GM23248 (cell line): ENCODE measurements at regions not wholly inside any gene's neighbourhood (a gene's known extent, or its start where the extent isn't known, plus 50 kb on each side); places are given as distances from the start of the nearest gene placed in this dataset.

Experiments
- EZH2 ChIP-seq: fragments of 200-600 bp; sonication (generic); IDR thresholded peaks from 2 replicates; pipeline ENCODE4 v1.6.1; 2018; ENCODE audit warnings: antibody characterized with exemption, mild to moderate bottlenecking; ENCODE audit not compliant: insufficient read depth, poor library complexity, severe bottlenecking
- EZH2phosphoT487 ChIP-seq: fragments of 200-600 bp; sonication (generic); IDR thresholded peaks from 2 replicates; pipeline ENCODE4 v1.6.1; 2018; ENCODE audit warnings: antibody characterized with exemption, moderate library complexity, mild to moderate bottlenecking, low read depth; ENCODE audit not compliant: insufficient read depth

DNA sequence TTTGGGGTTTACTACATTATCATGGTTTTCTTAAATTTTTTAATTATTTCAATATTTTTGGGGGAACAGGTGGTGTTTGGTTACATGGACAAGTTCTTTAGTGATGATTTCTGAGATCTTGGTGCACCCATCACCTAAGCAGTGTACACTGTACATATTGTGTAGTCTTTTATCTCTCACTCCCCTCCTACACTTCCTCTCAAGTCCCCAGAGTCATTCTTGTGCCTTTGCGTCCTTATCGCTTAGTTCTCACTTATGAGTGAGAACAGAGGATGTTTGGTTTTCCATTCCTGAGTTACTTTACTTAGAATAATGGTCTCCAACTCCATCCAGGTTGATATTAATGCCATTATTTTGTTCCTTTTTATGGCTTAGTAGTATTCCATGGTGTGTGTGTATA is 130.9 kb upstream of the CD93 start:
- TF ChIP-seq EZH2 (no peak), EZH2phosphoT487 (no peak)
